CD8-positive, alpha-beta memory T cell (primary cell): ENCODE measurements at regions not wholly inside any gene's neighbourhood (a gene's known extent, or its start where the extent isn't known, plus 50 kb on each side); places are given as distances from the start of the nearest gene placed in this dataset.

Experiments used
- CTCF ChIA-PET: fragments of 350-600 bp; sonication (Branson Sonifier 250); formaldehyde crosslinking; loops from one replicate; lab custom pipeline; 2021; ENCODE audit warnings: antibody characterized with exemption; lab: Charles Lee
- POLR2A ChIA-PET: fragments of 350-600 bp; sonication (Branson Sonifier 250); formaldehyde crosslinking; loops from one replicate; lab custom pipeline; 2021; ENCODE audit warnings: antibody characterized with exemption; lab: Charles Lee
- DNase-seq, 5 donors: peaks; one replicate each; pipeline versions ENCODE4 v3.0.0 to v3.0.0-alpha.2; 2020 to 2022; ENCODE audit warnings: mixed read lengths in 1 of 5
- H3K27ac ChIP-seq: one replicate; pipeline ENCODE4 v1.7.0; 2013; ENCODE audit warnings: low read depth, mild to moderate bottlenecking, low read length, moderate library complexity
- H3K27me3 ChIP-seq: 2 replicates; pipeline ENCODE4 v1.7.0; 2013; ENCODE audit warnings: low read length, mild to moderate bottlenecking; ENCODE audit not compliant: insufficient read depth, poor library complexity, severe bottlenecking
- H3K36me3 ChIP-seq: 2 replicates; pipeline ENCODE4 v1.7.0; 2013; ENCODE audit warnings: mild to moderate bottlenecking, low read length, moderate library complexity; ENCODE audit not compliant: insufficient read depth
- H3K4me1 ChIP-seq: 2 replicates; pipeline ENCODE4 v1.7.0; 2013; ENCODE audit warnings: mild to moderate bottlenecking, low read length, moderate library complexity; ENCODE audit not compliant: insufficient read depth
- H3K4me3 ChIP-seq: 2 replicates; pipeline ENCODE4 v1.7.0; 2013; ENCODE audit warnings: mild to moderate bottlenecking, low read length
- H3K9me3 ChIP-seq: 2 replicates; pipeline ENCODE4 v1.7.0; 2013; ENCODE audit warnings: mild to moderate bottlenecking, low read length
- H3K27ac Mint-ChIP-seq, 8 donors: one replicate each; pipeline ENCODE4 v1.8.0; 2020 to 2021; ENCODE audit warnings: mixed read lengths in 8 of 8, mild to moderate bottlenecking in 6 of 8, inconsistent platforms in 3 of 8, moderate library complexity in 3 of 8
- H3K27me3 Mint-ChIP-seq, 2 donors: one replicate each; pipeline ENCODE4 v1.8.0; 2020 to 2021; ENCODE audit warnings: mixed read lengths in 2 of 2, mild to moderate bottlenecking in 1 of 2, moderate library complexity in 1 of 2
- H3K36me3 Mint-ChIP-seq, 3 donors: one replicate each; pipeline ENCODE4 v1.8.0; 2020 to 2021; ENCODE audit warnings: mixed read lengths in 3 of 3, inconsistent platforms in 1 of 3, mild to moderate bottlenecking in 1 of 3
- H3K4me1 Mint-ChIP-seq, 3 donors: one replicate each; pipeline ENCODE4 v1.8.0; 2020 to 2021; ENCODE audit warnings: mixed read lengths in 3 of 3, inconsistent platforms in 1 of 3, mild to moderate bottlenecking in 1 of 3
- H3K4me3 Mint-ChIP-seq, 7 donors: one replicate each; pipeline ENCODE4 v1.8.0; 2020 to 2021; ENCODE audit warnings: mixed read lengths in 7 of 7, mild to moderate bottlenecking in 6 of 7, moderate library complexity in 4 of 7, inconsistent platforms in 2 of 7
- H3K9me3 Mint-ChIP-seq, 5 donors: one replicate each; pipeline ENCODE4 v1.8.0; 2020 to 2022; ENCODE audit warnings: mixed read lengths in 5 of 5, mild to moderate bottlenecking in 3 of 5, moderate library complexity in 2 of 5, inconsistent platforms in 1 of 5

- Mint-ChIP-seq H3K4me3 (no peak overlapping the region), H3K27me3 (peaks cover 0 to 1% of the 10 kb centered on the region in 2 donors), H3K4me1 (peaks cover 19 to 34% (median 21%) of the 10 kb centered on the region in 3 donors), H3K9me3 (no peaks in the 10 kb centered on the region), H3K27ac (peak overlapping the region in 3 of 8 donors; percentile 30 to 35 (median 32)), H3K36me3 (no peaks in the 10 kb centered on the region)
- Histone ChIP-seq H3K4me3 (no peak overlapping the region), H3K9me3 (no peaks in the 10 kb centered on the region), H3K27ac (no peak overlapping the region), H3K27me3 (no peaks in the 10 kb centered on the region), H3K4me1 (peaks cover 3% of the 10 kb centered on the region), H3K36me3 (no peaks in the 10 kb centered on the region)
- POLR2A ChIA-PET: interaction anchor here (0.6 kb wide), 1 partner anchor 26 kb away, joined by 5 read pairs; no protein-coding TSS in a partner anchor
- CTCF ChIA-PET: interaction anchor here (1.7 kb wide), 1 partner anchor 71 kb away, joined by 3 read pairs; the partner anchor contains the start of gene PHLDA1
- DNase-seq: no peak
These were observed 71.3 kb downstream of the PHLDA1 start for GRCh38 chr12:75960086-75960910.

- Mint-ChIP-seq H3K4me3 (peak overlapping the region in 1 of 7 donors; percentile 5), H3K9me3 (no peaks in the 10 kb centered on the region), H3K27me3 (peaks cover 0 to 1% of the 10 kb centered on the region in 2 donors), H3K36me3 (no peaks in the 10 kb centered on the region), H3K27ac (peak overlapping the region in 6 of 8 donors; percentile 21 to 73 (median 64)), H3K4me1 (peaks cover 19 to 34% (median 21%) of the 10 kb centered on the region in 3 donors)
- ChIA-PET POLR2A (interaction anchor here (0.6 kb wide), 1 partner anchor 25 kb away, joined by 5 read pairs; no protein-coding TSS in a partner anchor), CTCF (interaction anchor here (1.7 kb wide), 1 partner anchor 72 kb away, joined by 3 read pairs; the partner anchor contains the start of gene PHLDA1)
- no peak for DNase-seq
- Histone ChIP-seq H3K27me3 (no peaks in the 10 kb centered on the region), H3K9me3 (no peaks in the 10 kb centered on the region), H3K4me3 (no peak overlapping the region), H3K27ac (no peak overlapping the region), H3K4me1 (peaks cover 3% of the 10 kb centered on the region), H3K36me3 (no peaks in the 10 kb centered on the region)
These were observed 72.1 kb downstream of the PHLDA1 start for GRCh38 chr12:75959506-75959905.

GRCh38 chr12:75959060-75959459 lies 72.5 kb downstream of the PHLDA1 start:
- H3K27me3 Mint-ChIP-seq: peaks cover 0 to 1% of the 10 kb centered on the region in 2 donors
- H3K4me3 ChIP-seq: no peak overlapping the region
- H3K27ac Mint-ChIP-seq: peak overlapping the region in 7 of 8 donors; percentile 3 to 83 (median 62)
- H3K4me1 Mint-ChIP-seq: peaks cover 19 to 29% (median 21%) of the 10 kb centered on the region in 3 donors
- no peak overlapping the region for H3K27ac ChIP-seq
- no peaks in the 10 kb centered on the region for H3K36me3 Mint-ChIP-seq
- no peak overlapping the region for H3K4me3 Mint-ChIP-seq
- no peak for DNase-seq
- CTCF ChIA-PET: interaction anchor here (1.7 kb wide), 1 partner anchor 73 kb away, joined by 3 read pairs; the partner anchor contains the start of gene PHLDA1
- no peaks in the 10 kb centered on the region for H3K36me3 ChIP-seq
- no peaks in the 10 kb centered on the region for H3K9me3 Mint-ChIP-seq
- no peaks in the 10 kb centered on the region for H3K27me3 ChIP-seq
- POLR2A ChIA-PET: no interaction called here
- H3K4me1 ChIP-seq: peaks cover 3% of the 10 kb centered on the region
- H3K9me3 ChIP-seq: no peaks in the 10 kb centered on the region

GRCh38 chr12:75955251-75955650 lies 76.3 kb downstream of the PHLDA1 start:
- no peaks in the 10 kb centered on the region for H3K36me3 ChIP-seq
- H3K4me1 ChIP-seq: peaks cover 3% of the 10 kb centered on the region
- Mint-ChIP-seq H3K36me3 (no peaks in the 10 kb centered on the region), H3K27me3 (peaks cover 0 to 1% of the 10 kb centered on the region in 2 donors), H3K9me3 (no peaks in the 10 kb centered on the region), H3K4me3 (no peak overlapping the region), H3K27ac (peak overlapping the region in 1 of 8 donors; percentile 58), H3K4me1 (peaks cover 17 to 22% (median 19%) of the 10 kb centered on the region in 3 donors)
- no peak overlapping the region for H3K4me3 ChIP-seq
- no peak for DNase-seq
- ChIA-PET POLR2A (no interaction called here), CTCF (interaction anchor here (0.8 kb wide), 1 partner anchor 8 kb away, joined by 4 read pairs; no protein-coding TSS in a partner anchor)
- no peaks in the 10 kb centered on the region for H3K9me3 ChIP-seq
- no peak overlapping the region for H3K27ac ChIP-seq
- H3K27me3 ChIP-seq: no peaks in the 10 kb centered on the region

GRCh38 chr12:75954749-75955148 lies 76.8 kb downstream of the PHLDA1 start:
- no peak overlapping the region for H3K27ac ChIP-seq
- H3K4me1 ChIP-seq: peaks cover 3% of the 10 kb centered on the region
- Mint-ChIP-seq H3K36me3 (no peaks in the 10 kb centered on the region), H3K9me3 (no peaks in the 10 kb centered on the region), H3K4me1 (peaks cover 12 to 17% (median 14%) of the 10 kb centered on the region in 3 donors), H3K27me3 (peaks cover 0 to 1% of the 10 kb centered on the region in 2 donors), H3K27ac (peak overlapping the region in 1 of 8 donors; percentile 58), H3K4me3 (no peak overlapping the region)
- H3K27me3 ChIP-seq: no peaks in the 10 kb centered on the region
- no peaks in the 10 kb centered on the region for H3K9me3 ChIP-seq
- DNase-seq: no peak
- H3K4me3 ChIP-seq: no peak overlapping the region
- ChIA-PET CTCF (no interaction called here), POLR2A (no interaction called here)
- H3K36me3 ChIP-seq: no peaks in the 10 kb centered on the region

- Mint-ChIP-seq H3K4me3 (no peak overlapping the region), H3K4me1 (peaks cover 6 to 10% (median 7%) of the 10 kb centered on the region in 3 donors), H3K9me3 (no peaks in the 10 kb centered on the region), H3K27me3 (peaks cover 0 to 1% of the 10 kb centered on the region in 2 donors), H3K27ac (no peak overlapping the region), H3K36me3 (no peaks in the 10 kb centered on the region)
- Histone ChIP-seq H3K27ac (no peak overlapping the region), H3K36me3 (no peaks in the 10 kb centered on the region), H3K4me1 (no peaks in the 10 kb centered on the region), H3K4me3 (no peak overlapping the region), H3K9me3 (no peaks in the 10 kb centered on the region), H3K27me3 (no peaks in the 10 kb centered on the region)
- no peak for DNase-seq
- CTCF ChIA-PET: no interaction called here
- POLR2A ChIA-PET: no interaction called here
These were observed 77.5 kb downstream of the PHLDA1 start for GRCh38 chr12:75954041-75954440.

GRCh38 chr12:75953312-75953906 lies 78.2 kb downstream of the PHLDA1 start:
- Histone ChIP-seq H3K4me3 (no peak overlapping the region), H3K36me3 (no peaks in the 10 kb centered on the region), H3K27me3 (no peaks in the 10 kb centered on the region), H3K4me1 (no peaks in the 10 kb centered on the region), H3K9me3 (no peaks in the 10 kb centered on the region), H3K27ac (no peak overlapping the region)
- Mint-ChIP-seq H3K4me3 (no peak overlapping the region), H3K36me3 (no peaks in the 10 kb centered on the region), H3K27ac (no peak overlapping the region), H3K9me3 (no peaks in the 10 kb centered on the region), H3K27me3 (peaks cover 0 to 1% of the 10 kb centered on the region in 2 donors), H3K4me1 (peaks cover under 1 to 4% (median under 1%) of the 10 kb centered on the region in 3 donors)
- POLR2A ChIA-PET: no interaction called here
- DNase-seq: no peak
- CTCF ChIA-PET: no interaction called here
